ENCODE measurements at regions not wholly inside any gene's neighbourhood (a gene's known extent, or its start where the extent isn't known, plus 50 kb on each side); places are given as distances from the start of the nearest gene placed in this dataset.
"Not testable (repeated sequence)": the region's sequence is repeated elsewhere in the genome, so short reads cannot be mapped to it uniquely, and the experiment has no call there.

DNA sequence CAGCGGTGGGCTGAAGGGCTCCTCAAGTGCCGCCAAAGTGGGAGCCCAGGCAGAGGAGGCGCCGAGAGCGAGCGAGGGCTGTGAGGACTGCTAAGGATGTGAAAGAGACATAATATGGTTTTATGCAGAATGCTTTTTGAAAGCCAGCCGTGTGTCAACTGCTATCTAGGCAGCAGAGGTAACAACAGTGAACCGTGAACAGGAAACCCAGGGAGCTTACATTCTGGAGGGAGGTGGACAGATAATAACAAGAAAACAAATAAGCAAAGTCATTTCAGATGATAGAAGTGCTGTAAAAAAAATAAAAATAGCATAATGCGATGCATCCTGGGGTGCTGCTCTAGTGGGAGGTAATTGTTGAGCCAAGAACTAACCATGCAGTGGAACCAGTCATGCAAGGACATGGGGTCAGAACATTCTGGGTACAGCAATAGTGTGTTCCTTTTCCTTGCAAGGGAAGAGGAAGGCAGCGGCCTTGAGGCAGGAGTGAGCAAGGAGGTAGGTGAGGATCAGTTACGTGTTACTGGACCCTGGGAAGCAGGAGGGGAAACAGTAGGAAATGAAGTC lies 134.4 kb upstream of the TMEM170B start:
- no peak for DNase-seq

DNA sequence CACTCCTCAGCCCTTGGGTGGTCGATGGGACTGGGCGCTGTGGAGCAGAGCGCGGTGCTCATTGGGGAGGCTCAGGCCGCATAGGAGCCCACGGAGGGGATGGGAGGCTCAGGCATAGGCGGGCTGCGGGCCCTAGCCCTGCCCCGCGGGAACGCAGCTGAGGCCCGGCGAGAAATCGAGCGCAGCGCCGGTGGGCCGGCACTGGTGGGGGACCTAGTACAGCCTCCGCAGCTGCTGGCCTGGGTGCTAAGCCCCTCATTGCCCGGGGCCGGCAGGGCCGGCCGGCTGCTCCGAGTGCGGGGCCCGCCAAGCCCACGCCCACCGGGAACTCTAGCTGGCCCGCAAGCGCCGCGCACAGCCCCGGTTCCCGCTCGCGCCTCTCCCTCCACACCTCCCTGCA lies 135.0 kb upstream of the TMEM170B start:
- DNase-seq: not testable (repeated sequence)

- DNase-seq: not testable (repeated sequence)
Observed at GRCh38 chr6:11401954-11402353, 135.6 kb upstream of the TMEM170B start.

- DNase-seq: no peak
Observed at GRCh38 chr6:11398451-11399326, 138.9 kb upstream of the TMEM170B start.

- no peak for DNase-seq
Observed at GRCh38 chr6:11397622-11398450, 139.7 kb upstream of the TMEM170B start.

DNA sequence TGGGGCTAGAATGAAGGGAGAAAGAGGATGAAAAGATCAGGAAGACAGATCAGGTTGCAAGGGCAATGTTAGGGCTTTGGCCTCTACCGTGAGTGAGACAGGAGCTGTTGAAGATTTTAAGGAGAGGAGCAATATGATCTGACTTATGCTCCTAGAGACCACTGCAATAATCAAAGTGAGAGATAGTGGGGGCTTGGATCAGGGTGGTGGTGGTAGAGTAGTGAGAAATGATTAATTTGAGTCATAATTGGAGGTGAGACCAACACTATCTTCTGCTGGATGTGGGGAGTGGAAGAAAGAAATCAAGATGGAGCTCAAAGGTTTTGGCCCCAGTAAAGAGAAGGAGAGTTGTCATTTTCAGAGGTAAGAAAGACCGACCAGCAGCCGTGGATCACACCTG lies 140.7 kb upstream of the TMEM170B start:
- no peak for DNase-seq

GRCh38 chr6:11393713-11394627 lies 143.6 kb upstream of the TMEM170B start:
- no peak for DNase-seq

- DNase-seq: no peak
Observed at GRCh38 chr6:11392778-11393507, 144.6 kb upstream of the TMEM170B start.

DNA sequence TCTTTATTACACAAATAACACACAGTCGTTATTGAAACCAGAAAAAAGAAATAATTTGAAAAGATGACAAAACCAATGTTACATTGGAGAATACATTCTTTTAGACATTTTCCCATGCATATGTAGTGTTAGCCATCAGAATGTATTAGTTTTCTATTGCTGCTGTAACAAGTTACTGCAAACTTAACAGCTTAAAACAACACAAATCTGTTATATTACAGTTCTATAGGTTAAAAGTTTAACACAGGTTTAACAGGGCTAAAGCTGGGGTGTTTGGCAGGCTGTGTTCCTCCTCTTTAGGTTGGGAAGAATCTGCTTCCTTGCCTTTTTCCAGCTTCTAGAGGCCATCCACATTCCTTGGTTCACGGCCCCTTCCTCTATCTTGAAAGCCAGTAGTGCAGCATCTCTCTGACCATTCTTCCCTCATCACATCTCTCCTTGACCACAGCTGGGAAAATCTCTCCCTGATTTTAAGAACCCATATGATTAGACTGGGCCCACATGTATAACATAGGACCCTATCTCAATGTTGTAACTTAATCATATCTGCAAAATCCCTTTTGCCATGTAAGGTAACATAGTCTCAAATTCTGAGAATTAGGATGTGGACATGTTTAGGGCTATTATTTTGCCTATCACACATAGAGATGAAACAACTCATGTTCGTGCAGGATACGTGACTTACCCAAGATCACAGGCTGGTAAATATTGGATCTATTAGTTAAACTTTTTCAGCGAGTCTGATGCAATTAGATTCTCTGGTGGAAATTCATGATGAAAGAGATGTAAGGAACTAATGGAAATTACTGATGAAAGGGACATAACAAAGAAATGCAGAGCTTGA lies 145.4 kb upstream of the TMEM170B start:
- DNase-seq: no peak

DNA sequence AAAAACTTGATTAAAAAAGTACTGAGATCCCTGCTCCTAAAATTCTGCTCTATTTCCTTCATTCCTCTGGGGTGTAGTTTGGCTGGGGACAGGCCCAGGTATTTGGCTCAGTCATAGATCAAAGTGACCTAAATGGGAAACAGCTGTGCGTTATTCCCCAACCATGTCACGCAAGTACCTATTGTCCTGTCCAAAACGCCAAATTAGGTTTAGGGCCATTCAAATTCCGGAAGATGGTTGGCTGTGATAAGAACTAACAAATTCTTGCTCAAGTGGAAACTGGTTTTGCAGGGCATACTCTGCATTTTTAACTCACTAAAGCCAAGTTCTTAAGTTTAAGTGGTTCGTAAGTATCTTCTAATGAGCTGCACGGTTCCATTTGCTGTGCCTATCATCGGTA lies 147.6 kb upstream of the TMEM170B start:
- no peak for DNase-seq

- DNase-seq: no peak
Observed at GRCh38 chr6:11388983-11389944, 148.3 kb upstream of the TMEM170B start.

DNA sequence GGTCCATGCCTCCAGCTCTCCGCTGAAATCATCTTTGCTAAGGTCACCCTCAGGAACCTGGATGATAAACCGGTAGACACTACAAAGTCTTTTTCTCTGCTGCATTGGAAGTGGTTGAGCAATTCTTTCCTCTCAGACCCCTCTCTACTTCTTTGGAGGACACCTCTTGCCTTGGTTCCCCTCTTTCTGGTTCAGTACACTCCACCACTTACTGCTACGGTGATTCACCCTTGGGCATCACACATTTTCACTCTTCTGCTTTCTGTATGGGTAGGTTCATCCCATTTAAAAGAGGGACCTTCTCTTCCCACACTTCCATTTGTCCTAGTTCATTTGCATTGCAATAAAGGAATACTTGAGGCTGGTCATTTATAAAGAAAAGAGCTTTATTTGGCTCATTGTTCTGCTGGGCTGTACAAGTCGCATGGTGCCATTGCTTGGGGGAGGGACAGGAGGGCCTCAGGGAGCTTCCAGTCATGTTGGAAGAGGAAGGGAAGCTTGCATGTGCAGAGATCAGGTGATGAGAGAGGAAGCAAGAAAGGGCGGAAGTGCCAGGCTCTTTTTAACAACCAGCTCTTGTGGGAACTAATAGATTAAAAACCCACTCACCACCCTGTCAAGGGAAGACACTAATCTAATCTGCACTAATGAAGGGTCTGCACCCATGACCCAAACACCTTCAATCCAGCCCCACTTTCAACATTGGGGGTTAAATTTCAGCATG lies 149.7 kb upstream of the TMEM170B start:
- no peak for DNase-seq

DNA sequence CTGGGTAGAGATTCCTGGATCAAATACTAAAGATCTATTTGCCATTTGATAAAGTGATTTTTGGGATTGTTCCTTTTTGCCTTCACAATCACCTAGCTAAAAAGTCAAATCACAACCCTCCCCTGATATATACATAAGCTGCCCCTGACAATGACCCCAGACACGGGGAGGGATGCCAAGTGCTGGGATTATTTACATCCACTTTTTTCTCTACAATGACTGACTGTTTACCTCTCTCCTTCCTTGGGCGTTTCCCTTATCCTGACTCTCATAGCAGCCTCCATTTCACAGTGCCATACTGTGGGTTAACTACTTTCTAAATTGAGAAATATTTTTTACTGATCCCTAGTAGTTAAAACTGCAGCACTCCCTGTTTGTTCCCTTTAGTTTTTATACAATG lies 150.8 kb upstream of the TMEM170B start:
- no peak for DNase-seq

- DNase-seq: no peak
Observed at GRCh38 chr6:11386323-11386722, 151.2 kb upstream of the TMEM170B start.

DNA sequence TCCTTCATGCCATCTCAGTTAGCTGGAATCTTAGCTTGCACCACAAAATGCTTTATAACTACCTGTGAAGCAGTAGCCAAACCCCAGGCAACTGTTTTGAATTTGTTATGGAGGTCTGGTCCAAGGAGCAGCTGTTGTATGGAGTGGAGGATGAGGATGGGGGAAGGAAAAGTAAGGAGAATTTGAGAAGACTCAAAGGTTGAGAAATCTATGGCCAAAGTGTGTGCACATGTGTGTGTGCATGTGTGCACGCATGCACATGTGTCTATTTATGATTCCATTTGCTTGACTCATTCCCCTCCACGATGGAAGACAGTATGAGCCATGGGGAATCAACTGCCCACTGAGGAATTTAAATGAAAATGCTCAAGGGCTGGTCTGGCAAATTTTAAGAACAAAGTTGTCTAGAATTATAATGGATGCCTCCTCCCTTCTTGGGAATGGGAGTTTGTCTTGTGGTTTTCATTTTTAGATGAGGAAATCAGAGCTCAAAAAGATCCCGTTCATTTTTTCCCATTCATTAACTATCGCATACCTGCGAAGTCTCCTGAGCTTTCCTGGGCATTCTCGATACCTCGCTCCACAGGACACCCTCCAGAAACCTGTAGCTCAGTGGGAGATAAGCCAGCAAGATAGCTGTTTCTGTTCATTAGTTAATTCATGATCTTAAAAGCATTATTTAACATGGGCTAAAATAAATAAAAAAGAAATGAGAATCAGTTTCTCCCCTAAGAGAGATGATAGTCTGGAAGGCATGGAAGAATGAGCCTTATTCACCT lies 152.3 kb upstream of the NEDD9 start:
- DNase-seq: no peak

- DNase-seq: no peak
Observed at GRCh38 chr6:11381801-11382513, 149.5 kb upstream of the NEDD9 start.

DNA sequence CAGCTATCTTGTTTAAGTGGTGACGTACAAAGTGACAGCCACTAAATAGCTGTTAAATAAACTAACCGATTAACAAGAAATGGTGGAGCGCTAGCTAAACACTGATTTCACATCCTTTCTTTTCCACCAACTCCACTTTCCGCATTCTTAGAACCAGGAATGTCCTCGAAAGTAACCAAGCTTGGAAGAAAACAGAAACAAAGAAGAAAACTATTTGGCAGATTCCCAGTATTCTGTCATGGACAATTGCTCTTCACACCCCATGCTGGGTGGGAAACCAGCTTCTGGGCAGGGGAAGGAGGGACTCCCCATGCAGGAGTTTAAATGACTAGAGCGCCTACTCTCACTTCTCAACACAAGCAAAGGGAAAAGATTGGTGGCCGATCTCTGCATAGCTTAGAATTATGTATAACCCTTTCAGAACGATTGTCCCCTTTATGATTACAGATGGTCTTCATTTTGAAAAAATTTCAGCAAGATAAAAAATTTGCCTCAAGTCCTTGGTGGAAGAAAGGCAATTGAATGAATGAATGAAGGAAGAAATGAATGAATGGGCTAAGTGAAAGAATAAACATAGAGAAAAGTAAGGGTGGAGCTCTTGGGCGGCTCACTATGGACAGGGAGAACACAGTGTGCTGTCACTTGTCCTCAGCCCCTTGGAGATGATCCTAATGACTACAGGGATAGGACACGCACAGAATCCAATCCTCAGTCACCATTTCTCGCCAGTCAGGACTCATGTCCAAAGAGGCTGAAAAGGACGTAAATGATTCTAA lies 148.7 kb upstream of the NEDD9 start:
- no peak for DNase-seq
